Nephron progenitor cell (in vitro differentiated cells): ENCODE measurements at regions not wholly inside any gene's neighbourhood (a gene's known extent, or its start where the extent isn't known, plus 50 kb on each side); places are given as distances from the start of the nearest gene placed in this dataset.
"Not testable (repeated sequence)": the region's sequence is repeated elsewhere in the genome, so short reads cannot be mapped to it uniquely, and the experiment has no call there.

Experiments
- DNase-seq: peaks from one replicate; pipeline ENCODE4 v3.0.0; 2021
- H3K27ac Mint-ChIP-seq: 2 replicates; pipeline ENCODE4 v1.8.0; 2021; ENCODE audit warnings: mild to moderate bottlenecking, moderate library complexity, mixed read lengths
- H3K27me3 Mint-ChIP-seq: 2 replicates; pipeline ENCODE4 v1.8.0; 2021; ENCODE audit warnings: mild to moderate bottlenecking, low read depth, mixed read lengths; ENCODE audit not compliant: poor library complexity
- H3K36me3 Mint-ChIP-seq: 2 replicates; pipeline ENCODE4 v1.8.0; 2021; ENCODE audit warnings: low read depth, mixed read lengths
- H3K4me1 Mint-ChIP-seq: 2 replicates; pipeline ENCODE4 v1.8.0; 2021; ENCODE audit warnings: mixed read lengths
- H3K4me3 Mint-ChIP-seq: 2 replicates; pipeline ENCODE4 v1.8.0; 2021; ENCODE audit warnings: mild to moderate bottlenecking, moderate library complexity, mixed read lengths
- H3K9me3 Mint-ChIP-seq: 2 replicates; pipeline ENCODE4 v1.8.0; 2021; ENCODE audit warnings: mild to moderate bottlenecking, moderate library complexity, mixed read lengths
- TF ChIP-seq, protein P1 (sequence below): fragments of 200-600 bp; sonication (generic); IDR thresholded peaks from 2 replicates; pipeline ENCODE4 v1.5.0; 2021; ENCODE audit warnings: antibody characterized with exemption

DNA sequence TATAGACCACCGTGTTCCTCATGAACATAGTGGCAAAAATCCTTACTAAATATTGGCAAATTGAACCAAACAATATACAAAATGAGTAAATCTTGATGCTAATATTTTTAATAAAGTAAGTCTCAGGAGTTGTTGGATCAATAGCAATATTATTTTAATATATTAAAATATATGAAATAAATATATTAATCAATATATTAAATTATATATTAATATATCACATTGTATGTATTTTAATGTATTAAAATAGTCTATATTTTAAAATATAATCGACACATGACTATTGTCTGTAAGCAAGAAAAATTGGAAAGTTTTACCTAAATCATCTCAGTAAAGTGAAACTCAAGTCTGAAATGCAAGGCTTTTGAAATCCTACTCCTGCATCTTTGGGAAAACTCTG, 78.9 kb upstream of the GJB6 start:
- no peak overlapping the region for H3K27ac Mint-ChIP-seq

DNA sequence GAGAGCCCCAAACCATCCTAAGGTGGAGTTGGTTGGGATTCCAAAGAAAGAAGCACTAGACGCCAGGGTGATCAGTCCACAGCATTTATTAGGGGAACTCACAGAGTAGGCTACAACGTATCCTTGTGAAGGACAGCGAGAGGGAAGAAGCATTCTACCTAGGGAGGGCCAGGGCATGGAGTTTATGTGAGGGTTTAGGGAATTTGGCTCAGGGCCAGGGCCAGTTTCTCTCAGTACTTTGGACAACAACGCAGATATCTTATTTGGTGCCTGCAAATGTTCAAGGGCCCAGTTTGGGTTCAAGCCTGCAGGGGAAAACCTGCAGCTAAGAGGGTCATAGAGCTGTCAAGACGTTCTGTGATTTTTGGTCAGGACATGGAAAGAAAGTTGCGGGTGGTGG, 73.9 kb upstream of the GJB6 start:
- H3K4me1 Mint-ChIP-seq, result no peaks in the 10 kb centered on the region
- DNase-seq, result no peak
- TF ChIP-seq, protein P1, sequence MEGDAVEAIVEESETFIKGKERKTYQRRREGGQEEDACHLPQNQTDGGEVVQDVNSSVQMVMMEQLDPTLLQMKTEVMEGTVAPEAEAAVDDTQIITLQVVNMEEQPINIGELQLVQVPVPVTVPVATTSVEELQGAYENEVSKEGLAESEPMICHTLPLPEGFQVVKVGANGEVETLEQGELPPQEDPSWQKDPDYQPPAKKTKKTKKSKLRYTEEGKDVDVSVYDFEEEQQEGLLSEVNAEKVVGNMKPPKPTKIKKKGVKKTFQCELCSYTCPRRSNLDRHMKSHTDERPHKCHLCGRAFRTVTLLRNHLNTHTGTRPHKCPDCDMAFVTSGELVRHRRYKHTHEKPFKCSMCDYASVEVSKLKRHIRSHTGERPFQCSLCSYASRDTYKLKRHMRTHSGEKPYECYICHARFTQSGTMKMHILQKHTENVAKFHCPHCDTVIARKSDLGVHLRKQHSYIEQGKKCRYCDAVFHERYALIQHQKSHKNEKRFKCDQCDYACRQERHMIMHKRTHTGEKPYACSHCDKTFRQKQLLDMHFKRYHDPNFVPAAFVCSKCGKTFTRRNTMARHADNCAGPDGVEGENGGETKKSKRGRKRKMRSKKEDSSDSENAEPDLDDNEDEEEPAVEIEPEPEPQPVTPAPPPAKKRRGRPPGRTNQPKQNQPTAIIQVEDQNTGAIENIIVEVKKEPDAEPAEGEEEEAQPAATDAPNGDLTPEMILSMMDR, result no peak
- H3K9me3 Mint-ChIP-seq, result peaks cover 14% of the 10 kb centered on the region
- peaks cover 36% of the 10 kb centered on the region for H3K27me3 Mint-ChIP-seq
- no peak overlapping the region for H3K27ac Mint-ChIP-seq
- H3K36me3 Mint-ChIP-seq, result no peaks in the 10 kb centered on the region
- H3K4me3 Mint-ChIP-seq, result no peak overlapping the region

More for the DNA sequence above, 78.9 kb upstream of the GJB6 start:
- Mint-ChIP-seq H3K9me3 (peaks cover 14% of the 10 kb centered on the region), H3K36me3 (no peaks in the 10 kb centered on the region), H3K4me1 (no peaks in the 10 kb centered on the region), H3K4me3 (no peak overlapping the region), H3K27me3 (peaks cover 19% of the 10 kb centered on the region)
- no peak for DNase-seq
- TF ChIP-seq, protein P1, result no peak

DNA sequence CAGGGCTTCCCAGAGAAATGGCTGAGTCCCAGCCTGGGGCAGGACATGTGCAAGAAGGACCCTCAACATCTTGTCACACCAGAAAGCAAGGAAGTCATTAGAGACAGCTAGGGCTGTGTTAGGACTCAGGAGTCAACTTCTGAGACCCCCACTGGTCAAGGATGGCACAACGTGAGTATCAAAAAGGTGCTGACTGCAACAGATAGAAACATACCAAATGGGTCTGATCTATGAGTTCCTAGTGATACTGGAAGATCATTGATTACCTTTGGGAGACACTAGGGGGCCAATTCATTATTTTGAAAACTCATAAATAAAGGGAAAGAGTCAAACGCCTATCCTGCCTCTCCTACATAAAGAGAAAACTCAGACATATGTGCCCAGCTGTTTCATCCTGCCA, 73.5 kb upstream of the GJB6 start:
- TF ChIP-seq, protein P1, result no peak
- H3K9me3 Mint-ChIP-seq, result peaks cover 14% of the 10 kb centered on the region
- H3K27me3 Mint-ChIP-seq, result peaks cover 39% of the 10 kb centered on the region
- no peaks in the 10 kb centered on the region for H3K4me1 Mint-ChIP-seq
- no peak overlapping the region for H3K4me3 Mint-ChIP-seq
- no peaks in the 10 kb centered on the region for H3K36me3 Mint-ChIP-seq
- no peak for DNase-seq
- no peak overlapping the region for H3K27ac Mint-ChIP-seq

DNA sequence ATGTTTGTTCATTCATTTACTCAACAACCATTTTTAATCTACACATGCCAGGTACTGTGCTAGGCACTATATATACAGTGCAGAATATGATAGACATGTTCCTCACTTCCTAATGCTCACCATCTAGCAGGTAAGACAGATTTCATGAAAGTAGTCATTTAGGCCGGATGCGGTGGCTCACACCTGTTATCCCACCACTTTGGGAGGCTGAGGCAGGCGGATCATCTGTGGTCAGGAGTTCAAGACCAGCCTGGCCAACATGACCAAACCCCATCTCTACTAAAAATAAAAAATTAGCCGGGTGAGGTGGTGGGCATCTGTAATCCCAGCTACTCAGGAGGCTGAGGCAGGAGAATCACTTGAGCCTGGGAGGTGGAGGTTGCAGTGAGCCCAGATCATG, 71.9 kb upstream of the GJB6 start:
- DNase-seq, H3K4me1 Mint-ChIP-seq, H3K27ac Mint-ChIP-seq, H3K4me3 Mint-ChIP-seq, H3K36me3 Mint-ChIP-seq: not testable (repeated sequence)
- Mint-ChIP-seq H3K9me3 (peaks cover 14% of the 10 kb centered on the region), H3K27me3 (peaks cover 46% of the 10 kb centered on the region)

DNA sequence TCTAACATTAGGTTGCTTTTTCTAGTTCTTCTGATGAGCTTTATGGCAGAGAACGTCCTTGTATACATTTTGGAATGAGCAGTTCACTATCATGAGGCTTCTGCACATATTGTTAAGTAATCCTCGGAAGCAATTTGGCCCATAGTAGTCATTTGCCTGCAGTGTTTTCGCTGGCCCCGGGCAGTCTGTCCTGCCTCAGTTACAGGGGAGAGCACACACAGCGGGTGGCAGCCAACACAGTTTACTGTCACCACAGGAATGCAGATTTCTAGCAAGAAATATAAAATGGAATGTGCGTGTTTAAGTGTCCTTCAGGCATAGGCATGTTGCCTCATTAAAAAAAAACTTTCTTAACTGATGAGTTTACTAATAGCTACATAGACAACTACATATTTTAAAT, 71.5 kb upstream of the GJB6 start:
- Mint-ChIP-seq H3K36me3 (no peaks in the 10 kb centered on the region), H3K27me3 (peaks cover 43% of the 10 kb centered on the region), H3K4me1 (no peaks in the 10 kb centered on the region), H3K4me3 (no peak overlapping the region), H3K9me3 (peaks cover 14% of the 10 kb centered on the region), H3K27ac (no peak overlapping the region)
- TF ChIP-seq, protein P1, result no peak
- no peak for DNase-seq

DNA sequence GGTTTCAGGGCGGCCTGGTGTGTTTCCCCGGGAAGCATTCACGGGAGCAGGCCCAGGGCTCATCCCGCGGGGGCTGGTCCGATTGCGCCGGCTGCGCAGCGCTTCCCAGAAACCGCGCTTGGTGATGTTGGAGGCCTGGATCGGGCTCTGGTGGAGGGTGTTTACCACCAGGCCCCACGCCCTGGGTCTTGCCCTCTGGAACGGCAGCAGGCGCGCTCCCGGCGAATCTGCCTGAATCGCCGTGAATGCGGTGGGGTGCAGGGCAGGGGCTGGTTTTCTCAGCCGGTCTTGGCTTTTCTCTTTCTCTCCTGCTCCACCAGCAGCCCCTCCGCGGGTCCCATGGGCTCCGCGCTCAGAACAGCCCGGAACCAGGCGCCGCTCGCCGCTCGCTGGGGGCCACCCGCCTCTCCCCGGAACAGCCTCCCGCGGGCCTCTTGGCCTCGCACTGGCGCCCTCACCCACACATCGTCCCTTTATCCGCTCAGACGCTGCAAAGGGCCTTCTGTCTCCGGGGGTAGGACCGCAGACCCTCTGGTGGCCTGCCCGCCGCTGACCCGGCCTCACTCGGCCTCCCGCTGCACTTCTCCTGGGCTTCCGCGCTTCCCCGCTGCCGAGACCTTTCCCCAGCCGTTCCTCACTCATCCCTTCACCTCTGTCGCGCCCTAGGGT, 69.4 kb upstream of the GJB6 start:
- H3K4me1 Mint-ChIP-seq, result no peaks in the 10 kb centered on the region
- peak; percentile 11 for DNase-seq
- no peak overlapping the region for H3K27ac Mint-ChIP-seq

More for the DNA sequence above, 69.4 kb upstream of the GJB6 start:
- H3K4me3 Mint-ChIP-seq, result peak overlapping the region; percentile 68
- peaks cover 41% of the 10 kb centered on the region for H3K27me3 Mint-ChIP-seq
- H3K36me3 Mint-ChIP-seq, result no peaks in the 10 kb centered on the region
- no peaks in the 10 kb centered on the region for H3K9me3 Mint-ChIP-seq
- TF ChIP-seq, protein P1, result no peak
